H1 (cell line): ENCODE measurements at regions not wholly inside any gene's neighbourhood (a gene's known extent, or its start where the extent isn't known, plus 50 kb on each side); places are given as distances from the start of the nearest gene placed in this dataset.

Experiments
- KDM4A ChIP-seq: IDR thresholded peaks from one replicate; pipeline ENCODE4 v1.7.1; 2012; ENCODE audit warnings: low read depth, mild to moderate bottlenecking, moderate library complexity, low read length, inconsistent platforms; ENCODE audit not compliant: severe bottlenecking
- PHF8 ChIP-seq: fragments of 200-600 bp; sonication (generic); conservative IDR thresholded peaks from 2 replicates; pipeline ENCODE4 v1.7.1; 2012; ENCODE audit warnings: low read depth, mild to moderate bottlenecking, inconsistent platforms, low read length, moderate library complexity
- SRF ChIP-seq: IDR thresholded peaks from 2 replicates; pipeline ENCODE4 v1.6.1; 2011; ENCODE audit warnings: mild to moderate bottlenecking, low read depth, low read length, moderate library complexity

DNA sequence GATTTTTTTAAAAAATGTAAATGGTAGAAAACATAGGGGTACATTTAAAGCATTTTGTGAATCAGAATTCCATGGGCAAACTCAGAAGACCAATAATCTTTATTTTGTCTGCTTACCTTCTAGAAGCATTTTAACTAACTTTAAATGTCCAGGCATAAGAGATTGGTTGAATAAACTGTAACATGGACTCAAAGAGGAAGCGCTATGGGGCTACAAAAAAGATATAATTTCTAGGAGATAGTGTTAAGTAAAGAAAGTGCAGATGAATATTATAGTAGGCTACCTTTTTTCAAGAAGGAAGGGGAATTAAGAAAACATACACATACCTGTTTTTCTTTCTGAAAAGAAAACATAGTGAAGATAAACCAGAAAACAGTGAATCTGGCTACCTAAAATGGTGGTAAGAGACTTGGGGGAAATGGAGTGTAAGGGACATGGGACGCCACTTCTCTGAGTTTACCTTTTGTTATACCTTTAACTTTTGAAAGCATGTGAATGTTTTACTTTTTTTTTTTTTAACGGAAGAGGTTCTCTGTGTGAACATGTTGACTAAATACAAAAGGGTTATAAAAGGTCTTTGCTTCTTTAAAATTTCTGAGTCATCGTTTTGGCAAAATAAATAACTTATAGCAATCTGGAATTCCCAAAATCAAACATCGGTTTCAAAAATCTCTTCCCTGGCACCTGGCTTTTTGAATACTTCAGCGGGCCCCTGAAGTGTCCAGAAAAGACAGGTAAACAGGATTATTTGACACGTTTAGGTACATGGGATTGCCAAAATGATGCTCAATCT is 133.4 kb downstream of the OR2B2 start (continued):
- TF ChIP-seq KDM4A (no peak), SRF (no peak), PHF8 (no peak)
- TF ChIP-seq, all 59 proteins: peak for 0
